ENCODE measurements at regions not wholly inside any gene's neighbourhood (a gene's known extent, or its start where the extent isn't known, plus 50 kb on each side); places are given as distances from the start of the nearest gene placed in this dataset.

DNA sequence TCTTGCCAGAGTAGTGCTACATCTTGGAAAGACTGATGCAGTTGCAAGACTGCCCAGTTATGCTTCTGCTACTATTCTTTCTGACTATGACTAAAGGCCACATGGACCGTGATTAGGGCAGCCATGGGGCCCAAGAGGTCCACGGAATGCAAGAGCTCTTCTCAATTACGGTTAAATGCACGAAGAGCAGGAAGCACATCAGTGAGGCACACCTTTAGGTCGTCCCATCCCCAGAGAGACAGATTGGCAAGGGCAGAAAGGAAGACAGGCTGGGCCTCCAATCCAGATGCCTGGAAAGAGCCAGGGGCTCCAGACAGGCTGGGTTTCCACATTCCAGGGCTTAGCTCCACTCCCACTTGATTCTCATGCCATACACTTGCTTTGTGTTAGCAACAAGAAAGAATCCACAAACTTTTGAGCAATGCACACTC is 132.3 kb upstream of the SLIT3 start:
- TF ChIP-seq, protein P1, sequence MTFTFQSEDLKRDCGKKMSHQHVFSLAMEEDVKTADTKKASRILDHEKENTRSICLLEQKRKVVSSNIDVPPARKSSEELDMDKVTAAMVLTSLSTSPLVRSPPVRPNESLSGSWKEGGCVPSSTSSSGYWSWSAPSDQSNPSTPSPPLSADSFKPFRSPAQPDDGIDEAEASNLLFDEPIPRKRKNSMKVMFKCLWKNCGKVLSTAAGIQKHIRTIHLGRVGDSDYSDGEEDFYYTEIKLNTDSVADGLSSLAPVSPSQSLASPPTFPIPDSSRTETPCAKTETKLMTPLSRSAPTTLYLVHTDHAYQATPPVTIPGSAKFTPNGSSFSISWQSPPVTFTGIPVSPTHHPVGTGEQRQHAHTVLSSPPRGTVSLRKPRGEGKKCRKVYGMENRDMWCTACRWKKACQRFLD (tag by site-specific recombination; IDR thresholded peaks at IDR 0.05) = no peak
- TF ChIP-seq, protein P2, sequence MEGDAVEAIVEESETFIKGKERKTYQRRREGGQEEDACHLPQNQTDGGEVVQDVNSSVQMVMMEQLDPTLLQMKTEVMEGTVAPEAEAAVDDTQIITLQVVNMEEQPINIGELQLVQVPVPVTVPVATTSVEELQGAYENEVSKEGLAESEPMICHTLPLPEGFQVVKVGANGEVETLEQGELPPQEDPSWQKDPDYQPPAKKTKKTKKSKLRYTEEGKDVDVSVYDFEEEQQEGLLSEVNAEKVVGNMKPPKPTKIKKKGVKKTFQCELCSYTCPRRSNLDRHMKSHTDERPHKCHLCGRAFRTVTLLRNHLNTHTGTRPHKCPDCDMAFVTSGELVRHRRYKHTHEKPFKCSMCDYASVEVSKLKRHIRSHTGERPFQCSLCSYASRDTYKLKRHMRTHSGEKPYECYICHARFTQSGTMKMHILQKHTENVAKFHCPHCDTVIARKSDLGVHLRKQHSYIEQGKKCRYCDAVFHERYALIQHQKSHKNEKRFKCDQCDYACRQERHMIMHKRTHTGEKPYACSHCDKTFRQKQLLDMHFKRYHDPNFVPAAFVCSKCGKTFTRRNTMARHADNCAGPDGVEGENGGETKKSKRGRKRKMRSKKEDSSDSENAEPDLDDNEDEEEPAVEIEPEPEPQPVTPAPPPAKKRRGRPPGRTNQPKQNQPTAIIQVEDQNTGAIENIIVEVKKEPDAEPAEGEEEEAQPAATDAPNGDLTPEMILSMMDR (tag by site-specific recombination; IDR thresholded peaks at IDR 0.05) = no peak

Measured in HEK293 (cell line).